Body of pancreas (tissue), 4 donors: ENCODE measurements at regions not wholly inside any gene's neighbourhood (a gene's known extent, or its start where the extent isn't known, plus 50 kb on each side); places are given as distances from the start of the nearest gene placed in this dataset.

Experiments
- POLR2A ChIP-seq, 3 donors: fragments of 450-650 bp; IDR thresholded peaks; one replicate each; pipeline ENCODE4 v1.6.1; 2016; ENCODE audit warnings: antibody characterized with exemption in 3 of 3, mild to moderate bottlenecking in 2 of 3
- TF ChIP-seq, protein P1 (sequence below), 7 experiments: fragments of 450-650 bp in 4 of 7; fragments of 200-600 bp in 3 of 7; sonication (generic) in 3 of 7; IDR thresholded peaks; one replicate each; pipeline ENCODE4 v1.5.1; 2016 to 2019; ENCODE audit warnings: antibody characterized with exemption in 7 of 7

DNA sequence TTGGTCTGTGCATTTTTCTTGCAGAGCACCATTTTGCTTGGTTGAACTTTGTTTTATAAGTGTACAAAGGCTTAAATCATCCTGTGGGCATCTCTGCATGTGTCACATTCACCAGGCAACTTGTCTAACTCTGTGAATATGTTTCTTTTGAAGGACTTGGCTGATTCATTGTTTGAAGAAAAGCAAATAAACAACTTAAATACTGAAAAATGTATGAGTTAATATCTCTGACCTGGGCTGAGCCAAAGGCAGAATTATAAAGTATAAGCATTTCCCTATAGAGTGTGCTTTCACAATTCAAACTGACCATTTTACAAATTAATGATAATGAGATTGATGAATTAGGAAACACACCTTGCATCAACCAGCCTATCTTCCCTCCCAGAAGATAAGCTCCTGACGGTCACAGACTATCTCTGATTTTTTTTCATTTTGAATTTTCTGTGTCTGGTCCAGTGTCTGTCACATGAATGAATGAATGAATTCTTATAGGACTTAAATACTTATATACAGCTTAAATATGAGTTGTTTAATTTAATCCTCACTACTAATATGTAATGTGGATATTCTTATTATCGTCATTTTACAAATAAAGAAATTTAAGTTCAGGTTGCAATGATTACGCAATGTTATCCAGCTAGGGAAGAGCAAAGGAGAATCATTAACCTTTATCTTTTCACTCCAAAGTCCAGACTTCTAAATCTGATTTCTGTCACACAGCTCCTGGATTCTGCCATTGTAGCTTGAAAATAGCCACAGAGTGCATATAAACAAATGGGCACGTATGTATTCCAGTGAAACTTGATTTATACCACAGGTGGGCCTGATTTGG, 182.0 kb upstream of the PHYHIPL start:
- TF ChIP-seq, protein P1, sequence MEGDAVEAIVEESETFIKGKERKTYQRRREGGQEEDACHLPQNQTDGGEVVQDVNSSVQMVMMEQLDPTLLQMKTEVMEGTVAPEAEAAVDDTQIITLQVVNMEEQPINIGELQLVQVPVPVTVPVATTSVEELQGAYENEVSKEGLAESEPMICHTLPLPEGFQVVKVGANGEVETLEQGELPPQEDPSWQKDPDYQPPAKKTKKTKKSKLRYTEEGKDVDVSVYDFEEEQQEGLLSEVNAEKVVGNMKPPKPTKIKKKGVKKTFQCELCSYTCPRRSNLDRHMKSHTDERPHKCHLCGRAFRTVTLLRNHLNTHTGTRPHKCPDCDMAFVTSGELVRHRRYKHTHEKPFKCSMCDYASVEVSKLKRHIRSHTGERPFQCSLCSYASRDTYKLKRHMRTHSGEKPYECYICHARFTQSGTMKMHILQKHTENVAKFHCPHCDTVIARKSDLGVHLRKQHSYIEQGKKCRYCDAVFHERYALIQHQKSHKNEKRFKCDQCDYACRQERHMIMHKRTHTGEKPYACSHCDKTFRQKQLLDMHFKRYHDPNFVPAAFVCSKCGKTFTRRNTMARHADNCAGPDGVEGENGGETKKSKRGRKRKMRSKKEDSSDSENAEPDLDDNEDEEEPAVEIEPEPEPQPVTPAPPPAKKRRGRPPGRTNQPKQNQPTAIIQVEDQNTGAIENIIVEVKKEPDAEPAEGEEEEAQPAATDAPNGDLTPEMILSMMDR (IDR thresholded peaks at IDR 0.05), result no peak
- TF ChIP-seq POLR2A (IDR thresholded peaks at IDR 0.05), result no peak
